ENCODE measurements at regions not wholly inside any gene's neighbourhood (a gene's known extent, or its start where the extent isn't known, plus 50 kb on each side); places are given as distances from the start of the nearest gene placed in this dataset.

GRCh38 chr2:2574401-2575180, 243.5 kb upstream of the MYT1L start:
- no peak overlapping the region for H3K27ac ChIP-seq (ENCODE audit: low read depth, low read length)
- no peak overlapping the region for H2BK15ac ChIP-seq (replicated peaks; ENCODE audit: low read depth)
- no peak overlapping the region for H2AK5ac ChIP-seq (ENCODE audit: low read length)
- H2BK5ac ChIP-seq (ENCODE audit: low read length) = no peak overlapping the region
- no CpG with 5 or more reads among the region's 16 CpGs for WGBS (ENCODE audit: extremely low coverage, insufficient coverage, low lambda C conversion rate)
- H3K4me3 ChIP-seq (ENCODE audit: low read length) = no peak overlapping the region
- no peak overlapping the region for H3K18ac ChIP-seq (ENCODE audit: low read length)
- no peak overlapping the region for H3K4me2 ChIP-seq (ENCODE audit: low read length)
- H2BK120ac ChIP-seq (ENCODE audit: low read depth, low read length) = no peak overlapping the region
- H4K8ac ChIP-seq (ENCODE audit: low read depth, low read length) = no peak overlapping the region
- H3K27me3 ChIP-seq (ENCODE audit: insufficient read depth, low read length, poor library complexity) = no peaks in the 10 kb centered on the region
- no peaks in the 10 kb centered on the region for H3K79me2 ChIP-seq (ENCODE audit: control insufficient read depth, insufficient read depth, low read length)
- no peaks in the 10 kb centered on the region for H3K79me1 ChIP-seq (ENCODE audit: low read length)
- DNase-seq = no peak
- H3K9ac ChIP-seq (ENCODE audit: low read length) = no peak overlapping the region
- no peak overlapping the region for H3K4ac ChIP-seq (ENCODE audit: low read depth, low read length)
- H3K56ac ChIP-seq (ENCODE audit: low read length) = no peak overlapping the region
- H3K4me1 ChIP-seq (ENCODE audit: control insufficient read depth, low read depth, low read length) = no peaks in the 10 kb centered on the region
- peak overlapping the region; percentile 24 for H3K23ac ChIP-seq (ENCODE audit: low read length)
- H3K36me3 ChIP-seq (ENCODE audit: control insufficient read depth, insufficient read depth, low read length) = no peaks in the 10 kb centered on the region
- no peak overlapping the region for H4K5ac ChIP-seq (ENCODE audit: low read length)

GRCh38 chr2:2573658-2574293, 242.7 kb upstream of the MYT1L start:
- Histone ChIP-seq H3K27ac (ENCODE audit: low read depth, low read length) (no peak overlapping the region), H3K23ac (ENCODE audit: low read length) (peak overlapping the region; percentile 24), H3K79me2 (ENCODE audit: control insufficient read depth, insufficient read depth, low read length) (no peaks in the 10 kb centered on the region), H2BK15ac (replicated peaks; ENCODE audit: low read depth) (no peak overlapping the region), H3K4me2 (ENCODE audit: low read length) (no peak overlapping the region), H3K4me1 (ENCODE audit: control insufficient read depth, low read depth, low read length) (no peaks in the 10 kb centered on the region), H3K4me3 (ENCODE audit: low read length) (no peak overlapping the region), H2BK5ac (ENCODE audit: low read length) (no peak overlapping the region), H3K36me3 (ENCODE audit: control insufficient read depth, insufficient read depth, low read length) (no peaks in the 10 kb centered on the region), H2BK120ac (ENCODE audit: low read depth, low read length) (no peak overlapping the region), H3K9ac (ENCODE audit: low read length) (no peak overlapping the region), H3K4ac (ENCODE audit: low read depth, low read length) (no peak overlapping the region), H3K56ac (ENCODE audit: low read length) (no peak overlapping the region), H3K27me3 (ENCODE audit: insufficient read depth, low read length, poor library complexity) (no peaks in the 10 kb centered on the region), H3K79me1 (ENCODE audit: low read length) (no peaks in the 10 kb centered on the region), H3K18ac (ENCODE audit: low read length) (no peak overlapping the region), H4K5ac (ENCODE audit: low read length) (no peak overlapping the region), H2AK5ac (ENCODE audit: low read length) (no peak overlapping the region), H4K8ac (ENCODE audit: low read depth, low read length) (no peak overlapping the region)
- DNase-seq = peak; percentile 55
- WGBS (ENCODE audit: extremely low coverage, insufficient coverage, low lambda C conversion rate) = 100% methylated on average over 12 of the region's 15 CpGs

- H4K8ac ChIP-seq (ENCODE audit: low read depth, low read length) = no peak overlapping the region
- H3K4me2 ChIP-seq (ENCODE audit: low read length) = no peak overlapping the region
- H3K4me1 ChIP-seq (ENCODE audit: control insufficient read depth, low read depth, low read length) = no peaks in the 10 kb centered on the region
- no peak overlapping the region for H3K4ac ChIP-seq (ENCODE audit: low read depth, low read length)
- no peaks in the 10 kb centered on the region for H3K79me1 ChIP-seq (ENCODE audit: low read length)
- no peaks in the 10 kb centered on the region for H3K27me3 ChIP-seq (ENCODE audit: insufficient read depth, low read length, poor library complexity)
- no peaks in the 10 kb centered on the region for H3K79me2 ChIP-seq (ENCODE audit: control insufficient read depth, insufficient read depth, low read length)
- no peak overlapping the region for H3K23ac ChIP-seq (ENCODE audit: low read length)
- H3K4me3 ChIP-seq (ENCODE audit: low read length) = no peak overlapping the region
- H2BK15ac ChIP-seq (replicated peaks; ENCODE audit: low read depth) = no peak overlapping the region
- H3K27ac ChIP-seq (ENCODE audit: low read depth, low read length) = no peak overlapping the region
- H2BK5ac ChIP-seq (ENCODE audit: low read length) = no peak overlapping the region
- DNase-seq = no peak
- no peak overlapping the region for H3K9ac ChIP-seq (ENCODE audit: low read length)
- no peak overlapping the region for H2AK5ac ChIP-seq (ENCODE audit: low read length)
- H3K36me3 ChIP-seq (ENCODE audit: control insufficient read depth, insufficient read depth, low read length) = no peaks in the 10 kb centered on the region
- H4K5ac ChIP-seq (ENCODE audit: low read length) = no peak overlapping the region
- no peak overlapping the region for H2BK120ac ChIP-seq (ENCODE audit: low read depth, low read length)
- no CpG with 5 or more reads among the region's 4 CpGs for WGBS (ENCODE audit: extremely low coverage, insufficient coverage, low lambda C conversion rate)
- H3K18ac ChIP-seq (ENCODE audit: low read length) = no peak overlapping the region
- no peak overlapping the region for H3K56ac ChIP-seq (ENCODE audit: low read length)
Observed at GRCh38 chr2:2573205-2573604, 242.1 kb upstream of the MYT1L start.

- Histone ChIP-seq H3K4ac (ENCODE audit: low read depth, low read length) (no peak overlapping the region), H4K8ac (ENCODE audit: low read depth, low read length) (no peak overlapping the region), H3K4me3 (ENCODE audit: low read length) (no peak overlapping the region), H2BK120ac (ENCODE audit: low read depth, low read length) (no peak overlapping the region), H3K23ac (ENCODE audit: low read length) (no peak overlapping the region), H3K56ac (ENCODE audit: low read length) (no peak overlapping the region), H3K4me2 (ENCODE audit: low read length) (no peak overlapping the region), H3K36me3 (ENCODE audit: control insufficient read depth, insufficient read depth, low read length) (no peaks in the 10 kb centered on the region), H2AK5ac (ENCODE audit: low read length) (no peak overlapping the region), H3K79me2 (ENCODE audit: control insufficient read depth, insufficient read depth, low read length) (no peaks in the 10 kb centered on the region), H3K9ac (ENCODE audit: low read length) (no peak overlapping the region), H3K27me3 (ENCODE audit: insufficient read depth, low read length, poor library complexity) (no peaks in the 10 kb centered on the region), H3K4me1 (ENCODE audit: control insufficient read depth, low read depth, low read length) (no peaks in the 10 kb centered on the region), H3K27ac (ENCODE audit: low read depth, low read length) (no peak overlapping the region), H3K18ac (ENCODE audit: low read length) (no peak overlapping the region), H3K79me1 (ENCODE audit: low read length) (no peaks in the 10 kb centered on the region), H2BK5ac (ENCODE audit: low read length) (no peak overlapping the region), H2BK15ac (replicated peaks; ENCODE audit: low read depth) (no peak overlapping the region), H4K5ac (ENCODE audit: low read length) (no peak overlapping the region)
- DNase-seq = no peak
- 100% methylated on average over 6 of the region's 25 CpGs for whole genome bisulfite sequencing (ENCODE audit: extremely low coverage, insufficient coverage, low lambda C conversion rate)
Observed at GRCh38 chr2:2572393-2573204, 241.5 kb upstream of the MYT1L start.

DNA sequence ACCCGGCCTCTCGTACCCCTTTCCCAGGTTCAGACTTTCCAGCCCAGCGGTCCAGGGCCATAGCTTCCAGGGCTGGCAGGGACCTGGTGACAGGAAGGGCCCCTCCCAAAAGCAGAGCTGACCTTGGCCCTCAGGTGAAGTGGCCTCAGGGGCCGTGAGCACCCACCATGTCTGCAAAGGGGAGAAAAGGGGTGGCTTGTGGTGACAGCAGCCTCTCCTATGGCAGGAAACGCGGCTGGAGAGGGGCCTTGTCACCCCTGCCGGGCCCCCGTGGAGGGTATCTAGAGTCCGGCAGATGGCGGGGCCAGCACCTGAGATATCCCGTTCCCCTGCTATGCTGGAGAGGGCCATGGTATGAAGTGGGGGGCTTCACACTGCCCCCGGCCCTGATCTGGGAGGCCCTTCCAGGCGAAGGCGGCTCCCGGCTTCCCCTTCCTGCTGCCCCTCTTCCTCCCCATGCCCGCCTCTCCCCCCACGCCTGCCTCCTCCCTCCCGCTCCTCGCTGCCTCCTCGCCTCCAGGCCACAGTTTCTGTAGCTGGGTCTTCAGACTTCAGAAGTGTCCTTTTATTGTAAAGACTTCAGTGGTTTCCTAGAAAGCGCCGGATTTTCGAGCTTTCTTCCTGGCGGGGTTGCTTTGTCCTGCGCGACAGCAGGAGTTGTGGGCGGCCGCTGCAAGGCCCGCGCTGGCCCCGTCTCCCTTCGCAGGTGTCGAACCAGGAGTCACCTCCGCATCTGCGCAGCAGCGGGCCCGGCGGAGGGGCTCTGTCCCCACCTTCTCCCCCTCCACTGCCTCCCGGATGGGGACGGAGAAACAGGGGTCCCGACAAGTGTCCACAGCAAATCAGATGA, 240.5 kb upstream of the MYT1L start:
- no peak overlapping the region for H2AK5ac ChIP-seq (ENCODE audit: low read length)
- H3K9ac ChIP-seq (ENCODE audit: low read length) = no peak overlapping the region
- no peak overlapping the region for H3K56ac ChIP-seq (ENCODE audit: low read length)
- no peak overlapping the region for H2BK120ac ChIP-seq (ENCODE audit: low read depth, low read length)
- no CpG with 5 or more reads among the region's 41 CpGs for WGBS (ENCODE audit: extremely low coverage, insufficient coverage, low lambda C conversion rate)
- no peak overlapping the region for H3K4me2 ChIP-seq (ENCODE audit: low read length)
- no peak overlapping the region for H3K27ac ChIP-seq (ENCODE audit: low read depth, low read length)
- H4K5ac ChIP-seq (ENCODE audit: low read length) = no peak overlapping the region
- H3K4ac ChIP-seq (ENCODE audit: low read depth, low read length) = no peak overlapping the region
- H3K36me3 ChIP-seq (ENCODE audit: control insufficient read depth, insufficient read depth, low read length) = no peaks in the 10 kb centered on the region
- no peaks in the 10 kb centered on the region for H3K79me1 ChIP-seq (ENCODE audit: low read length)
- no peaks in the 10 kb centered on the region for H3K27me3 ChIP-seq (ENCODE audit: insufficient read depth, low read length, poor library complexity)
- no peak overlapping the region for H3K18ac ChIP-seq (ENCODE audit: low read length)
- no peak overlapping the region for H3K4me3 ChIP-seq (ENCODE audit: low read length)
- no peaks in the 10 kb centered on the region for H3K79me2 ChIP-seq (ENCODE audit: control insufficient read depth, insufficient read depth, low read length)
- H3K4me1 ChIP-seq (ENCODE audit: control insufficient read depth, low read depth, low read length) = no peaks in the 10 kb centered on the region
- H4K8ac ChIP-seq (ENCODE audit: low read depth, low read length) = no peak overlapping the region
- no peak overlapping the region for H3K23ac ChIP-seq (ENCODE audit: low read length)
- no peak overlapping the region for H2BK15ac ChIP-seq (replicated peaks; ENCODE audit: low read depth)
- no peak for DNase-seq
- no peak overlapping the region for H2BK5ac ChIP-seq (ENCODE audit: low read length)

Data from mesendoderm (in vitro differentiated cells).